Natural killer cell (primary cell): ENCODE measurements at regions not wholly inside any gene's neighbourhood (a gene's known extent, or its start where the extent isn't known, plus 50 kb on each side); places are given as distances from the start of the nearest gene placed in this dataset.

Experiments used
- ATAC-seq, 3 donors: fragments of 150-1000 bp in 2 of 3; fragments of 200-7000 bp in 1 of 3; cut with Tn5 transposase; 1 replicate in 1 of 3; 2 replicates in 2 of 3; pipeline ENCODE4 v1.10.0; 2021; ENCODE audit warnings: mild to moderate bottlenecking in 2 of 3, moderate library complexity in 2 of 3
- DNase-seq, 2 donors: peaks; one replicate each; pipeline versions ENCODE4 v3.0.0 to v3.0.0-alpha.2; 2013 to 2021; ENCODE audit warnings: mixed read lengths in 1 of 2
- H3K27ac ChIP-seq: one replicate; pipeline ENCODE4 v1.5.1; 2013; ENCODE audit warnings: mild to moderate bottlenecking, low read length
- H3K27me3 ChIP-seq: one replicate; pipeline ENCODE4 v1.6.1; 2013; ENCODE audit warnings: low read length; ENCODE audit not compliant: control insufficient read depth, insufficient read depth
- H3K36me3 ChIP-seq: one replicate; pipeline ENCODE4 v1.6.1; 2013; ENCODE audit warnings: low read length; ENCODE audit not compliant: control insufficient read depth, insufficient read depth
- H3K4me1 ChIP-seq: one replicate; pipeline ENCODE4 v1.6.1; 2013; ENCODE audit warnings: low read length; ENCODE audit not compliant: control insufficient read depth, insufficient read depth
- H3K4me3 ChIP-seq: one replicate; pipeline ENCODE4 v1.5.1; 2013; ENCODE audit warnings: low read length
- H3K9me3 ChIP-seq: one replicate; pipeline ENCODE4 v1.6.1; 2013; ENCODE audit warnings: low read length; ENCODE audit not compliant: control insufficient read depth, insufficient read depth
- H3K27ac Mint-ChIP-seq, 2 donors: one replicate each; pipeline ENCODE4 v1.8.0; 2022; ENCODE audit warnings: mild to moderate bottlenecking in 2 of 2, mixed read lengths in 2 of 2, moderate library complexity in 1 of 2
- H3K27me3 Mint-ChIP-seq, 2 donors: one replicate each; pipeline ENCODE4 v1.8.0; 2022; ENCODE audit warnings: low read depth in 2 of 2, mixed read lengths in 2 of 2
- H3K36me3 Mint-ChIP-seq: one replicate; pipeline ENCODE4 v1.8.0; 2022; ENCODE audit warnings: mixed read lengths
- H3K4me1 Mint-ChIP-seq, 2 donors: one replicate each; pipeline ENCODE4 v1.8.0; 2022; ENCODE audit warnings: mixed read lengths in 2 of 2
- H3K4me3 Mint-ChIP-seq: one replicate; pipeline ENCODE4 v1.8.0; 2022; ENCODE audit warnings: mild to moderate bottlenecking, moderate library complexity, mixed read lengths
- H3K9me3 Mint-ChIP-seq, 2 donors: one replicate each; pipeline ENCODE4 v1.8.0; 2022; ENCODE audit warnings: mixed read lengths in 2 of 2
- WGBS: methylation state at CpG from one replicate; pipeline ENCODE4 v1.1.7; 2013; ENCODE audit warnings: missing lambda C conversion rate; ENCODE audit not compliant: insufficient coverage; 5-methylcytosine and 5-hydroxymethylcytosine counted together
- intact Hi-C: fragments of 100-400 bp; cut with micrococcal nuclease; formaldehyde crosslinking; loops from one replicate; pipeline ENCODE4 v1.14.2; 2022
- TF ChIP-seq, protein P1 (sequence below): fragments of 200-600 bp; IDR thresholded peaks from one replicate; pipeline ENCODE4 v1.8.0; 2022; ENCODE audit warnings: antibody characterized with exemption

DNA sequence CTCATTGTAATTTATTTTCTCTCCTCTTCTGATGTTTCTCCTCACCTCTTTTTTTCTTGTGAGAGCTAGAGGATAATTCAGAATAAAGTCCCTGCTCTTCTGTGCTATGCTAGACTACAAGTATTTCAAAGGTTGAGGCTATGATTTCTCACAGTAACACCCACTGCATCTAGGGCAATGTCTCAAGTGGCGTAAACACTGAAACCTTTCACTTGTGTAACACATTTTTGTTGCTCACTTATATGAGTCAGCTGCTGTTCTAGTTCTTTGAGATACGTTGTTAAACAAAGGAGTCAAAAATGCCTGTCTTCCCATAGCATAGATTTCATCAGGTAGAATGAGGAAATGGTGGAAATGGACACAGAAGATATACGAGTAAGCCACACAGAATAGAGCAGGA, 305.1 kb upstream of the PITRM1 start:
- no peak overlapping the region for H3K27ac ChIP-seq
- no peaks in the 10 kb centered on the region for H3K36me3 ChIP-seq
- no peaks in the 10 kb centered on the region for H3K27me3 ChIP-seq
- intact Hi-C loops: no loop called here
- WGBS: 11% methylated on average over 2 of the region's 3 CpGs
- TF ChIP-seq, protein P1, sequence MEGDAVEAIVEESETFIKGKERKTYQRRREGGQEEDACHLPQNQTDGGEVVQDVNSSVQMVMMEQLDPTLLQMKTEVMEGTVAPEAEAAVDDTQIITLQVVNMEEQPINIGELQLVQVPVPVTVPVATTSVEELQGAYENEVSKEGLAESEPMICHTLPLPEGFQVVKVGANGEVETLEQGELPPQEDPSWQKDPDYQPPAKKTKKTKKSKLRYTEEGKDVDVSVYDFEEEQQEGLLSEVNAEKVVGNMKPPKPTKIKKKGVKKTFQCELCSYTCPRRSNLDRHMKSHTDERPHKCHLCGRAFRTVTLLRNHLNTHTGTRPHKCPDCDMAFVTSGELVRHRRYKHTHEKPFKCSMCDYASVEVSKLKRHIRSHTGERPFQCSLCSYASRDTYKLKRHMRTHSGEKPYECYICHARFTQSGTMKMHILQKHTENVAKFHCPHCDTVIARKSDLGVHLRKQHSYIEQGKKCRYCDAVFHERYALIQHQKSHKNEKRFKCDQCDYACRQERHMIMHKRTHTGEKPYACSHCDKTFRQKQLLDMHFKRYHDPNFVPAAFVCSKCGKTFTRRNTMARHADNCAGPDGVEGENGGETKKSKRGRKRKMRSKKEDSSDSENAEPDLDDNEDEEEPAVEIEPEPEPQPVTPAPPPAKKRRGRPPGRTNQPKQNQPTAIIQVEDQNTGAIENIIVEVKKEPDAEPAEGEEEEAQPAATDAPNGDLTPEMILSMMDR: no peak
- no peak overlapping the region for H3K4me3 Mint-ChIP-seq
- H3K9me3 ChIP-seq: no peaks in the 10 kb centered on the region
- no peaks in the 10 kb centered on the region for H3K9me3 Mint-ChIP-seq
- H3K4me1 Mint-ChIP-seq: peaks cover 4 to 19% of the 10 kb centered on the region in 2 donors
- peaks cover 8% of the 10 kb centered on the region for H3K4me1 ChIP-seq
- peaks cover 3 to 38% of the 10 kb centered on the region in 2 donors for H3K27me3 Mint-ChIP-seq
- no peak overlapping the region for H3K27ac Mint-ChIP-seq
- no peak overlapping the region for H3K4me3 ChIP-seq
- H3K36me3 Mint-ChIP-seq: no peaks in the 10 kb centered on the region
- ATAC-seq (peak in 2 of 3 donors; percentile 9 to 35), DNase-seq (no peak)

DNA sequence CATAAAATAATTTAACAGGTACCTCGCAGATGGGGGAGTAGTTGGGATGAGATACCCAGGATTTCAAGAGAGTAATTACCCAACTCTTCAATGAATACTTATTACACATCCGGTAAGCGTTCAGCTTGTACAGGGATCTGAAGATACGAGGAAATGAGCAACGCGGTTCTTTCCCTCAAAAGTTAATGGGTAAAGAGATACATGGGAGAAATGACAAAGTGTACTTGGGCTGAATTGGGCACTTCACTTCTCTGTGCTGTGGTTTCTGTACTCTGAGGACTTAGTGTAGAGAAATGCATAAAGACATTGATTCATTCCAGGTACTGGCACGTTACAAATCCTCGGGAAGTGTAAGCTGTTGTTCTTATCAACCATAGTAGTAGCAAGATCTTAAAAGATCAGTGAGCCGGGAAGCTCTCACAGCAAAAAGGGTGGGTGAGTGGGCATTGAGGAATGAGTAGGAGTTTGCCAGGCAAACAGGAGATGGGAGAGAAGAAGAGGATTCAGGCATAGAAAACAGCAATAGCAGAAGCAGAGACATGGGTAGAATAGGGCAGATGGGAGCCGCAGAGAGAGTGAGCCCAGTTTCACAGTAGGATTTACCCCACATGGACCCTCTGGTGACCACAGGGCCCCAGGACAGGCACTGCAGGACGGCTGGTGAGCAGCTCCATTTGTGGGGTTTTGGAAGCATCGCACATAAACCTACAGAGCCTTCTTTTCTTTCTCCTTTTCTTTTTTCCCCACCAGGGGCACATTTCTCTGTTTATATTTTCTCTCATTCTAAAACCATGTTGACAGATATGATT, 304.3 kb upstream of the PITRM1 start:
- Histone ChIP-seq H3K4me3 (no peak overlapping the region), H3K27me3 (no peaks in the 10 kb centered on the region), H3K36me3 (no peaks in the 10 kb centered on the region), H3K9me3 (no peaks in the 10 kb centered on the region), H3K27ac (no peak overlapping the region), H3K4me1 (peaks cover 13% of the 10 kb centered on the region)
- Mint-ChIP-seq H3K4me1 (peaks cover 13 to 25% of the 10 kb centered on the region in 2 donors), H3K4me3 (no peak overlapping the region), H3K36me3 (no peaks in the 10 kb centered on the region), H3K27ac (no peak overlapping the region), H3K9me3 (no peaks in the 10 kb centered on the region), H3K27me3 (peaks cover 3 to 38% of the 10 kb centered on the region in 2 donors)
- DNase-seq: no peak
- intact Hi-C loops: no loop called here
- no peak for ATAC-seq
- WGBS: 97% methylated on average over 10 of the region's 12 CpGs
- TF ChIP-seq, protein P1: no peak

DNA sequence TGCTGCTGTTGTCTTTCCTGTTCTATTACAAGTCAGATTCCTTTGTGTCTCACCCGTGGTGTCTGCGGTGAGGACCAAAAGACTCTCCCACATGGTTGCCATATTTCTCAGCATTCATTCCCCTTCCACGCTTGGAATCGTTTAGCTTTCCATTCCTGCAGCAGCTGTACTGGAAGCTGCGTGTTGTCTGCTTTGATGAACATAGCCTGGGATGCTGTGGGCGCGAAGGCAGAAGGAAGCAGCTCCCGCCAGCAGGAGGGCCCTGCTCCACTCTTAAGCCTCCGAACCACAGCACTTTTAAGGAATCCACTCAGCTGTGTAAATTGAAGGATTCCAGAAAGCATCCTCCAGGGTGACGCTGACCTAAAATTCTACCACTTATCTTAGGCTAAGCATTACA, 303.6 kb upstream of the PITRM1 start:
- Histone ChIP-seq H3K4me1 (peaks cover 15% of the 10 kb centered on the region), H3K36me3 (no peaks in the 10 kb centered on the region), H3K4me3 (no peak overlapping the region), H3K27ac (no peak overlapping the region), H3K27me3 (no peaks in the 10 kb centered on the region), H3K9me3 (no peaks in the 10 kb centered on the region)
- Mint-ChIP-seq H3K9me3 (no peaks in the 10 kb centered on the region), H3K27ac (no peak overlapping the region), H3K36me3 (no peaks in the 10 kb centered on the region), H3K4me1 (peaks cover 17 to 27% of the 10 kb centered on the region in 2 donors), H3K4me3 (no peak overlapping the region), H3K27me3 (peaks cover 3 to 38% of the 10 kb centered on the region in 2 donors)
- DNase-seq (no peak), ATAC-seq (no peak)
- intact Hi-C loops: no loop called here
- TF ChIP-seq, protein P1: no peak
- WGBS: 91% methylated on average over 10 of the region's 10 CpGs

DNA sequence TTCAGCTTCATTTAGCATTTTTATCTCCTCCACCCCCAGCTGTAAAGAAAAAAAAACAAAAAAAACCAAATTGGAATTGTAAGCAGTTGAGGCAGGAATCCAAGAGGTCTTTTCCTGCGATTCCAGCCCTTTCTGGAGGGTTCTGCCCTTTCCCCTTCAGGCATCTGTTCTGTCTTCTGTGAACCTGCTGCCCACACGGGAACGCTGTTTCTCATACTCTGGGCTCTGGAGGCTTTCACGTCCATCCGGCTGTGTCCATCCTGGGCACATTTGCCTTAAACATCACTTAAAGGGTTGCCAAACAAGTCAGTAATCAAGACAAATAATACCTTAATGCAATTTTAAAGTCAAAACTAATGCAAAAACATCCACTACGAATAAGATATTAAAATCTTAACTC, 302.8 kb upstream of the PITRM1 start:
- Histone ChIP-seq H3K4me3 (no peak overlapping the region), H3K9me3 (no peaks in the 10 kb centered on the region)
- H3K27me3 Mint-ChIP-seq: peaks cover 3 to 41% of the 10 kb centered on the region in 2 donors

More for the DNA sequence above, 302.8 kb upstream of the PITRM1 start:
- TF ChIP-seq, protein P1: no peak
- Mint-ChIP-seq H3K4me1 (peaks cover 17 to 27% of the 10 kb centered on the region in 2 donors), H3K36me3 (no peaks in the 10 kb centered on the region), H3K4me3 (no peak overlapping the region), H3K9me3 (no peaks in the 10 kb centered on the region), H3K27ac (no peak overlapping the region)
- Histone ChIP-seq H3K27me3 (no peaks in the 10 kb centered on the region), H3K27ac (no peak overlapping the region), H3K4me1 (peaks cover 15% of the 10 kb centered on the region), H3K36me3 (no peaks in the 10 kb centered on the region)
- 96% methylated on average over 5 of the region's 6 CpGs for WGBS
- no peak for DNase-seq
- no peak for ATAC-seq
- intact Hi-C loops: no loop called here
